Aorta (tissue), 5 donors: ENCODE measurements at regions not wholly inside any gene's neighbourhood (a gene's known extent, or its start where the extent isn't known, plus 50 kb on each side); places are given as distances from the start of the nearest gene placed in this dataset.

Source experiments
- ATAC-seq: fragments of 200-7000 bp; cut with Tn5 transposase; one replicate; pipeline ENCODE4 v1.9.1; 2022; ENCODE audit warnings: moderate library complexity; ENCODE audit not compliant: low FRiP score
- DNase-seq, 2 donors: peaks; one replicate each; pipeline ENCODE4 v3.0.0-alpha.2; 2020
- H3K27ac ChIP-seq, 2 donors: one replicate each; pipeline ENCODE4 v1.5.1; 2013; ENCODE audit warnings: low read length in 2 of 2, mild to moderate bottlenecking in 2 of 2, moderate library complexity in 2 of 2, control low read depth in 1 of 2, inconsistent platforms in 1 of 2, low read depth in 1 of 2
- H3K27me3 ChIP-seq, 2 donors: one replicate each; pipeline ENCODE4 v1.6.1; 2013; ENCODE audit warnings: control low read depth in 1 of 2, low read length in 1 of 2, mild to moderate bottlenecking in 1 of 2, moderate library complexity in 1 of 2; ENCODE audit not compliant: insufficient read depth in 2 of 2, control insufficient read depth in 1 of 2
- H3K36me3 ChIP-seq, 2 donors: one replicate each; pipeline ENCODE4 v1.6.1; 2013; ENCODE audit warnings: control low read depth in 1 of 2, low read length in 1 of 2, mild to moderate bottlenecking in 1 of 2; ENCODE audit not compliant: insufficient read depth in 2 of 2, control insufficient read depth in 1 of 2
- H3K4me1 ChIP-seq, 2 donors: one replicate each; pipeline ENCODE4 v1.6.1; 2013; ENCODE audit warnings: low read length in 2 of 2, control low read depth in 1 of 2, mild to moderate bottlenecking in 1 of 2, moderate library complexity in 1 of 2; ENCODE audit not compliant: insufficient read depth in 2 of 2, control insufficient read depth in 1 of 2
- H3K4me3 ChIP-seq, 2 donors: one replicate each; pipeline ENCODE4 v1.5.1; 2013; ENCODE audit warnings: low read length in 2 of 2, control low read depth in 1 of 2, mild to moderate bottlenecking in 1 of 2
- H3K9me3 ChIP-seq: one replicate; pipeline ENCODE4 v1.6.1; 2013; ENCODE audit warnings: mild to moderate bottlenecking, low read length; ENCODE audit not compliant: control insufficient read depth
- WGBS, 2 donors: extraction: QIAGEN DNeasy Blood & Tissue Kit; methylation state at CpG; one replicate each; pipeline ENCODE4 v1.1.7; 2013; 5-methylcytosine and 5-hydroxymethylcytosine counted together
- intact Hi-C, 2 donors: fragments of 100-400 bp; cut with DNase I; formaldehyde crosslinking; loops; one replicate each; pipeline versions ENCODE4 v1.14.2 to v1.15.0; 2022
- donor health status: healthy with polysubstance abuse.
- donor health status: Bipolar disorder and iron deficiency.
- donor health status: DM: no; HTN: no; CAD: no.
- donor health status: DM: no; HTN: no; CAD: no.
- donor health status: DM: yes; HTN: yes; CAD: no.

GRCh38 chr11:103652013-103652412, 384.4 kb upstream of the DDI1 start:
- 19 to 52% methylated on average over 1 of the region's 1 CpG for WGBS, 2 donors

GRCh38 chr11:103656382-103656781, 380.1 kb upstream of the DDI1 start:
- Histone ChIP-seq H3K4me3 (no peak overlapping the region), H3K4me1 (no peaks in the 10 kb centered on the region), H3K9me3 (peaks cover under 1% of the 10 kb centered on the region), H3K27me3 (no peaks in the 10 kb centered on the region), H3K36me3 (no peaks in the 10 kb centered on the region), H3K27ac (no peak overlapping the region)
- WGBS, 2 donors: 90% methylated on average over 3 of the region's 3 CpGs
- intact Hi-C loops: no loop called here
- ATAC-seq (no peak), DNase-seq (no peak)

More at GRCh38 chr11:103652013-103652412, 384.4 kb upstream of the DDI1 start:
- DNase-seq (no peak), ATAC-seq (no peak)
- intact Hi-C loops: no loop called here
- H3K27ac ChIP-seq: no peak overlapping the region
- no peaks in the 10 kb centered on the region for H3K27me3 ChIP-seq
- H3K9me3 ChIP-seq: peaks cover 2% of the 10 kb centered on the region
- H3K4me1 ChIP-seq: no peaks in the 10 kb centered on the region
- H3K4me3 ChIP-seq: no peak overlapping the region
- no peaks in the 10 kb centered on the region for H3K36me3 ChIP-seq

GRCh38 chr11:103659206-103659618, 377.2 kb upstream of the DDI1 start:
- intact Hi-C loops: no loop called here
- H3K4me3 ChIP-seq: no peak overlapping the region
- no peak for ATAC-seq
- H3K27ac ChIP-seq: no peak overlapping the region
- no peaks in the 10 kb centered on the region for H3K36me3 ChIP-seq
- no peaks in the 10 kb centered on the region for H3K27me3 ChIP-seq
- no peaks in the 10 kb centered on the region for H3K9me3 ChIP-seq
- H3K4me1 ChIP-seq: no peaks in the 10 kb centered on the region
- DNase-seq: no peak

- no peaks in the 10 kb centered on the region for H3K27me3 ChIP-seq
- intact Hi-C loops: no loop called here
- no peaks in the 10 kb centered on the region for H3K4me1 ChIP-seq
- H3K36me3 ChIP-seq: no peaks in the 10 kb centered on the region
- H3K4me3 ChIP-seq: no peak overlapping the region
- H3K9me3 ChIP-seq: no peaks in the 10 kb centered on the region
- ATAC-seq (no peak), DNase-seq (no peak)
- H3K27ac ChIP-seq: no peak overlapping the region
Observed at GRCh38 chr11:103659743-103660142, 376.7 kb upstream of the DDI1 start.

- intact Hi-C loops: no loop called here
- DNase-seq: no peak
- no peak for ATAC-seq
Observed at GRCh38 chr11:103661185-103661584, 375.3 kb upstream of the DDI1 start.

GRCh38 chr11:103661991-103662390, 374.4 kb upstream of the DDI1 start:
- 0% methylated on average over 1 of the region's 1 CpG for WGBS, 2 donors
- H3K9me3 ChIP-seq: no peaks in the 10 kb centered on the region
- intact Hi-C loops: no loop called here
- no peak overlapping the region for H3K27ac ChIP-seq
- H3K36me3 ChIP-seq: no peaks in the 10 kb centered on the region
- H3K4me3 ChIP-seq: no peak overlapping the region
- no peaks in the 10 kb centered on the region for H3K4me1 ChIP-seq
- DNase-seq (no peak), ATAC-seq (no peak)
- no peaks in the 10 kb centered on the region for H3K27me3 ChIP-seq

More at GRCh38 chr11:103661185-103661584, 375.3 kb upstream of the DDI1 start:
- H3K27ac ChIP-seq: no peak overlapping the region
- H3K27me3 ChIP-seq: no peaks in the 10 kb centered on the region
- no peaks in the 10 kb centered on the region for H3K9me3 ChIP-seq
- H3K4me1 ChIP-seq: no peaks in the 10 kb centered on the region
- H3K4me3 ChIP-seq: no peak overlapping the region
- H3K36me3 ChIP-seq: no peaks in the 10 kb centered on the region

- no peak overlapping the region for H3K4me3 ChIP-seq
- no peak overlapping the region for H3K27ac ChIP-seq
- 49 to 66% methylated on average over 2 of the region's 2 CpGs for WGBS, 2 donors
- H3K36me3 ChIP-seq: no peaks in the 10 kb centered on the region
- no peaks in the 10 kb centered on the region for H3K4me1 ChIP-seq
- H3K9me3 ChIP-seq: no peaks in the 10 kb centered on the region
- intact Hi-C loops: no loop called here
- DNase-seq (peak in 1 of 2 donors; percentile 45), ATAC-seq (no peak)
- H3K27me3 ChIP-seq: no peaks in the 10 kb centered on the region
Observed at GRCh38 chr11:103662880-103663279, 373.6 kb upstream of the DDI1 start.

GRCh38 chr11:103668859-103669258, 367.6 kb upstream of the DDI1 start:
- ATAC-seq (no peak), DNase-seq (no peak)
- Histone ChIP-seq H3K36me3 (no peaks in the 10 kb centered on the region), H3K27me3 (no peaks in the 10 kb centered on the region), H3K4me3 (no peak overlapping the region), H3K9me3 (no peaks in the 10 kb centered on the region), H3K27ac (no peak overlapping the region), H3K4me1 (no peaks in the 10 kb centered on the region)
- WGBS, 2 donors: 68 to 91% methylated on average over 2 of the region's 2 CpGs
- intact Hi-C loops: no loop called here

GRCh38 chr11:103671143-103671651, 365.2 kb upstream of the DDI1 start:
- Histone ChIP-seq H3K4me3 (no peak overlapping the region), H3K9me3 (no peaks in the 10 kb centered on the region), H3K36me3 (no peaks in the 10 kb centered on the region), H3K27ac (no peak overlapping the region), H3K4me1 (no peaks in the 10 kb centered on the region), H3K27me3 (no peaks in the 10 kb centered on the region)
- 56 to 65% methylated on average over 2 of the region's 2 CpGs for WGBS, 2 donors
- no peak for ATAC-seq
- no peak for DNase-seq
- intact Hi-C loops: no loop called here
